NCI-H774 (cell line): ENCODE measurements at regions not wholly inside any gene's neighbourhood (a gene's known extent, or its start where the extent isn't known, plus 50 kb on each side); places are given as distances from the start of the nearest gene placed in this dataset.
"Not testable (repeated sequence)": the region's sequence is repeated elsewhere in the genome, so short reads cannot be mapped to it uniquely, and the experiment has no call there.

Source experiments
- DNase-seq: peaks from one replicate; lab custom pipeline; 2025; lab: John Stamatoyannopoulos, UW

DNA sequence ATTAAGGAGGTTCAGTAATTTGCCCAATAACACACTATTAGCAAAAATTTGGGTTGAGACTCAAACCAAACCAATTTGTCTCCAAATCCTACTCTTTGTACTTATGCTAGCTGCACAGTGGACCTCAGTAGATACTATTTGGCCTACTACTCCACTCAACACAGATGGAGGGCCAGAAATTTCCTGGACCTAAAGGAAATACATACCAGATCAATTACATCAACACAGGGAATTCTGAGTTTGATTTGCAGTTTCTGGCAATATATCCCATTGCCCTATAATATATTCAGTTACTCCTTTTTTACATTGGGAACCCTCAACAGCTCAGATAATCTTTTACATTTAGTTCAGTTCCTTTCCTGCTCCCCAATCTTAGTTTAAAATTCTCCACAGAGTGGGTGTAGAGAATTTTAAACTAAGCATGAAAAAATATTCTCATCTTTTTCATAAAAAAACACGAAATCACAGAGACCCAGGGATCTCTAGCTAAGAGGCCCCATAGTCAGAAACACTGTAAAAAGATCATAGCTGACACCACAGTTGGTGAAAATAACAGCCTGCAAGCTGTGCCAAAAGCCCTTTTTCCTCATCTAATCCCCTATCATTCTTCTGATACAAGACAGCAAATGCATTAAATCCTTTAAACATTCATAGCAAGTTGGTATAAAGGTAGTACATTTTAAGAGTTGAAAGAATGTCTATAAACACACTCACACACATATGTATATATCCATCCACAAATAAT is 317.7 kb upstream of the ESRRG start:
- DNase-seq = no peak

GRCh38 chr1:217039926-217040325 is 316.7 kb upstream of the ESRRG start:
- DNase-seq = no peak

- not testable (repeated sequence) for DNase-seq
Observed at GRCh38 chr1:217039139-217039538, 315.9 kb upstream of the ESRRG start.

- DNase-seq = no peak
Observed at GRCh38 chr1:217036757-217037156, 313.5 kb upstream of the ESRRG start.

GRCh38 chr1:217032715-217033367 is 309.6 kb upstream of the ESRRG start:
- no peak for DNase-seq

DNA sequence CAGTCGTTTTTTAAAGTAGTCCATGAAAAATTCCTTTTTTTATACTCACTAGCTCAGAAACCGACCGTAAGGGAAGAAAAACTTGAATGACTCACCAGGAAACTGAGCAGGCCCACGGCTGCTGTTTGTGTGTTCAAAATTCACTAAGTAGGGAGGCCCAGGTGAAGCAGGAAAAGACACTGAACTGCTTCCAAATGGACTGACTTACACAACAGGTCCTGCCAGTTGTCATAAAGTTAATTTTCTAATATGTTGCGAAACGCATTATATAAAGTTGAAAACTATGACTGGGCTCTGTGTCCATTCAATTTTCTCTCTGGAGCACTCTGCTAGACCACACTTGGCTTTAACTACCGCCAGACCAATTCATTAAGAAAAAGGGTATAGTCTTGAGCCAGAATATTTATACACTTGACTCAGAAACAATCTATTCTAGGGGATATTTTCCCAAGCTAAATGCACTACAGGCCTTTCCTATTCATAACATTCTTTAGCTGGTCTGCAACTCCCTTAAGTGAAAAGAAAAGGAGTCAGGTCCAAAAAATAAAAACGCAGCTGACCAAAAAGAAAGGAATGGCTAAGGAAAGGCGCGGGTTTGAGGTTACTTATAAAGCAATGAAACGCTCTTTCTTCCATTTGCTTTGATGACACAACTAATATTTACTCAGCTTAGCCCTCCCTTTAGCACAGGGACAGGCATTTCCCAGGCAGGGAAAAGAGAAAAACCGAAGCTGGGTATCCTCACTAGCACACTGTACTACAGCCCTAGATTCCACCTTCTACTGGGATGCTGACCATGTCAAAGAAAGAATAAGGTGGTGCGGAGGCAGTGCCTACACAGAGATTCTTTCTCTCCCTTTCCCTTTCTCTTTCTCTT is 306.3 kb upstream of the ESRRG start:
- no peak for DNase-seq

DNA sequence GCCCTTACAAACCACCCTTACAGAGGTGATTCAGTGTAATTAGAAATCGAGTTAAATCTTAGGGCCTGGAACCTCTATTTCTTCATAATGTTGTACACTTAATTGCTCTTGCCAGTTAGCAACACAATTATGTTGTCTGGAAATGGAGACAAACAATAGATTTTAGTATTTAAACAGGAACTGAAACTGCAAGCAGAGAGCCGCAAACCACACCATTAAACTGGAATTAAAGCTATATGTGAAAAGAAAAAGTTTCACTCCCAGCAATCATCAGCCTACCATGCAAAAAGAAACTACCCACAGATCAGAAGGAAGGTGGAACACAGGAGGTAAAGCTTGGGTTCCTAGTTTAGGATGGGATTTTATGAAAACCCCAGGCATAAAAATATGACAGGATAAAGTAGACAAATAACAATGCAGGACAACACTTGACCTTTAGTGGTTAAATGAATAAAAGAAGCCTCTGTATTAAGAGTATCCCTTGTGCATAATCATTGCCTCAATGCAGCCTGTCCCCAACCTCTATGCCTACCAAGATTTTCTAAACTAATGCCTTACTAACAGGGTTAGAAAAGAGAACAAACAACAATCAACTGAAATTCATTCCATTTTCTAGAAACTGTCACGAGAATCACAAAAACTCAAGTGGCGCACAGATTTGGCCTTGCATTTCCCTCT is 304.3 kb upstream of the ESRRG start:
- no peak for DNase-seq

DNA sequence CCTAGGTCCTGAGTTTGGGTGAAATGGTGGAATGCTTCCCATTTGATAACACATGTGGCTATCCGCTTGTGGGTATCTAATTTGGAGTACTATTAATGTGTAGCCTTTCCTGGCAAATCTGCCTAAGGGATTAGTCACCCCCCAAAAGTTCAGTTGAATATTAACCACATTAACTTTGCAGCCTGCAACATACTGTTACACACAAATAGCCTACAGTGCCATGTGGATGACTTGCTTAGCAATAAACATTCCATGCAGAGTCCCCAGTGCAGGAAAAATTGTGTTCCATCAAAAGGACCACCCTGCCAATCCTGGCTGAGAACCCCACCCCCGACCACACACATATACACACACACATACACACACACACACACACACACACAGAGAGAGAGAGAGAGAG is 303.3 kb upstream of the ESRRG start:
- DNase-seq = no peak

GRCh38 chr1:217025381-217025780 is 302.2 kb upstream of the ESRRG start:
- DNase-seq = no peak

DNA sequence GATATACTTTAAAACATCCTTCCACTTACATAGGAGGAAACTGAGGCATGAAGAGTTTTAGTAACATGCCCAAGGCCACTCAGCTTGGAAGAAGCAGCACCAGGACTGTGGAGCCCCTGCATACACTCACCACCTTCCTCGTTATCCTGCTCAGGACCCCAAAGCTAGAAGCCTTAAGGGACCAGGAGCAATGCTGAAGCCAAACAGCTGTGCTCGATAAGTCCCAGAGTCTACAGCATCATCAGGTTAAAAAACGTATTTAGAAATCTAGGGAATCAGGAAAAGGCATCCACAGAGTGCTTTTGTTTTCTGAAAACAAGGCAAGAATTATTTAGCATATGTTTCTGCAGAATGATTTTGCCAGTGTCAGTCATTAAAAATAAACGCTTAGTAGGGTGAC is 301.7 kb upstream of the ESRRG start:
- DNase-seq = no peak

DNA sequence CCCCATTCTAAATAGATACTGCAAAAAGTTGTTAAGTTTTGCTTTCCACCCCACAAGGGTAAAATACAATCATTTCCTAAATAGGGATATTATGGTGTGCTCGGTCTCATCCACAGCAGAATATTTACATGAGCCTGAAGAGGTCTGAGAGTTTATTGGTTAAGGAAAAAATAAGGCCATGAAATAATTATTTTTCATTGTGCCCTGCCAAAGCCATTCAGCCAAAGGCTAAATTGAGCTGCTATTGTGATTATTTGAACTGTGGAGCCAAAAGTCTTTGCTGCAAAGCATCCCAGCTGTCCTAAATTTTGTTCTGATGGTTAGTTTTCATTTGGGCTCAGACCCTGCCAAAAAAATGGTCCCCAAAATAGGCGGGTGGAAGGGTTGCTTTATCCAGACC is 298.7 kb upstream of the ESRRG start:
- DNase-seq = no peak

GRCh38 chr1:217021400-217021799 is 298.2 kb upstream of the ESRRG start:
- no peak for DNase-seq

- no peak for DNase-seq
Observed at GRCh38 chr1:217019475-217019874, 296.2 kb upstream of the ESRRG start.

- DNase-seq = no peak
Observed at GRCh38 chr1:217018648-217019047, 295.4 kb upstream of the ESRRG start.

DNA sequence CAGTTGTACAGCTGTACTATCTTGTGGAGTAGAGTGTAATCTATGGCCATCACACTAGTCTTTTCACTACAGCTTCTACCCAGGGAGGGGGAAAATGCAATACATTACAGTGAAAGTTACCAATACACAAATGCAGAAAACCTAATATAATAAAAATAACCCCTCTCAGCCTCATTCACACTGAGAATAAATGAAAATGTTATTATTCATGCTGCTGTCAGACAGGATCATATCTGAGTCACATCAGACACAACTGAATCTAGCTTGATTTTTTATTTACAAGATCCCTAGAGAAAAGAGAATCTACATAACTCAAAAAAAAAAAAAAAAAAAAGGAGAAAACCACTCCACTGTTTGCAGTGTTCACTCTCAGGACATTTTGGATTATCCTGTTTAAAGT is 293.9 kb upstream of the ESRRG start:
- DNase-seq = no peak

DNA sequence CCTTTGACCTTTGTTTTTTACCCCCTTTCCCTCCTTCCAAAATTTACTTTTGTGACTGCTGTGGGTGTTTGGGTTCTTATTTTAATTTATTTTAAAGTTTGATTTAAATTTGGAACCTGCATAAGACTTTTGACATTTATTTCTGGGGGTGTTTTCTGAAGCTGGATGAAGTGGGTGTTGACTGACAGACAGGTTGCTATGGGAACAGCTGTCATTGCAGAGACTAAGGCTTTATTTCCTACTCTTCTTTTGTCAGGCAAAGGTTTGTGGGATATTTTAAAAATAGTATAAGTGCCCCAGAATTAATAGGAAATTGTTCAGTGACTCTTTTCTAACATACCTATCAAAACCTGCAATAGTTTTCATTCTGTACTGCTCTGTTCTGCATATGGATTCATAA is 290.8 kb upstream of the ESRRG start:
- DNase-seq = no peak

- no peak for DNase-seq
Observed at GRCh38 chr1:217012659-217013058, 289.4 kb upstream of the ESRRG start.

- DNase-seq = no peak
Observed at GRCh38 chr1:217011097-217011496, 287.9 kb upstream of the ESRRG start.

DNA sequence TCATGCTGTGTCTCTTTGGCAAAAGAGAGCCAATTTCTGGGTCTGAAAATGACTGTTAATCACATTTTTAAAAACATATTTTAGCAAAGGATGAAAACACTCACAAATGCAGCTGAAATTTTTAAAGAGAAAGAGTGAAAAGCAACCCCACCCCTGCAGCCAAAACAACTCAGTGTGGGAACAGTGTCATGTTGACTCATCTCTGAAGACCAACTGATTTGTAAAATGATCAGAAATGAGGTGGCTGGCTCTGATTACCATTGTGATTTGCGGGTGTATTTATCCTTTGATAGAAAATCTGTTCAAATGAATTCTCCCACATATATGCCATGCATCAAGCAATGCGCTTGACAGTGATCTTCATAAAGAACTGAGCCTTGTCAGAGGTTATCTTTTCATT is 287.0 kb upstream of the ESRRG start:
- no peak for DNase-seq

DNA sequence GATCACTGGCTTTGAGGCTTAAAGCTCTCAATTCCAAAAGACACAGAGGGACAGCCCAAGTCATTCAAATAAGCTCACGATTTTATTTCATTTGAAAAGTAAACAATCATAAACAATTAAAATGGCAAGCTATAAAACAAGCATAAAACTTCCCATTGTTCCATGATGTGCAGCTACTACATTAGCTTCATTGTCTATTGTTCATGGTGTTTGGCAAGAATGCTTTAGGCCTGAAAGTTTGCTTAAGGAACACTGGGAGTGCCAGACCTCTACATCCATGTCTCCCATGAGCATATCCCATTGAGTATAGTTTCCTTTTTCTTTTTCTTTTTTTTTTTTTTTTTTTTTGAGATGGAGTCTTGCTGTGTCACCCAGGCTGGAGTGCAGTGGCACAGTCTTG is 286.1 kb upstream of the ESRRG start:
- no peak for DNase-seq

DNA sequence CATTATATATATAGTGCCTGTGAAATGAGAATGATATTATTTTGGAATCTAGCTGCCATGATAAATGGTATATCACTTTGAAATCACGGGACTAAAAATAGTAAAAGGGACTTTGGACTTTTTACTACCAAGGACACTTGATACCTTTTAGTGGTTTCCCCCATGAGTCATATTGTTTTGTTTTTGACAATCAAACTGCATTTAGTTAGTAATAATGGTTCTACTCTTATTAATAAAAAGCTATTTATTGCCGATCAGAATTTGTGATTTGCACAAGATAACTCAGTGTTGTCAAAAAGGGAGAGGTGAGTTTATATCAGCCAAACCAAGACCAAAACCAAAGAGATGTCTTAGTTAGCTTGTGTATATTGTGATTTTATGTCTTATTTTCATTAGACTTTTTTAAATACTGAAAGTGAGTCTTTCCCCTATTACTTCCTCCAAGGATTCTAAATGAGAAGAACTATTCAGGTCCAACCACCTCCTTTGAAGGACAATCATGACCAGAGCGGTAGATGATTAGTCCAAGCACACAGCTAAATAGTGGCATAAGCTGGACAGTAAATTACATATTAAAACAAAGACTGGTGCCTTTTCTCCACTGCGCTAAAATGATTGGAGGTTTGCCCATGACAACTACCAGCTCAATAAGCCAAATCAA is 281.7 kb upstream of the ESRRG start:
- no peak for DNase-seq

- no peak for DNase-seq
Observed at GRCh38 chr1:217003355-217003754, 280.1 kb upstream of the ESRRG start.
